ENCODE measurements at regions not wholly inside any gene's neighbourhood (a gene's known extent, or its start where the extent isn't known, plus 50 kb on each side); places are given as distances from the start of the nearest gene placed in this dataset.

DNA sequence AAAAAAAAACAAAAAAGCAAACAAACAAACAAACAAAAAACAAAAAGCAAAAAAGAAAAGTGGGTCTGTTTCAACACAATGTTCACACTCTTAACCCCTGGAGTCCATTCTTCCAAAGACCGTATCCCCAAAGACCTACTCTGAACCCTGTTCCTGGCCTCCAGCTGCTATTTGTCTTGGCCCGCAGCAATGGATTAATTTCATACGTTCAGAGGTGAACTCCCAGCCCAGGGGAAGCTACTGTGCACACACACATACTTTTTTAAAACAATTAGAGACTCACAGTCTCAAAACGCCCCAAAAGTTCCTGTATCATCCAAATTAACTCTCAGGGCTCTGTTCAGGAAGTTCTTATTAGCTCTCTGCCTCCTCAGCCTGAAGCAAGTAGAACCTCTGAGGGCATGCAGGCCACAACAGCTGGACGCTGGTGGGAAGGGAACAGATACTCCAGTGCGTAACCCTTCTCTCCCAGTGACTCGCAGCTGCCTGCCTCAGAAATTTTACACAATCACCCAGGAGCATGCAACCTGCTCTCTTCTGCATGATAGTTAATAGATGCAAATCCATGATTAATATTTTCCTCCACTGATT, 395.4 kb downstream of the RRAGC start:
- peak in 1 of 3 donors; percentile 31 for DNase-seq

DNA sequence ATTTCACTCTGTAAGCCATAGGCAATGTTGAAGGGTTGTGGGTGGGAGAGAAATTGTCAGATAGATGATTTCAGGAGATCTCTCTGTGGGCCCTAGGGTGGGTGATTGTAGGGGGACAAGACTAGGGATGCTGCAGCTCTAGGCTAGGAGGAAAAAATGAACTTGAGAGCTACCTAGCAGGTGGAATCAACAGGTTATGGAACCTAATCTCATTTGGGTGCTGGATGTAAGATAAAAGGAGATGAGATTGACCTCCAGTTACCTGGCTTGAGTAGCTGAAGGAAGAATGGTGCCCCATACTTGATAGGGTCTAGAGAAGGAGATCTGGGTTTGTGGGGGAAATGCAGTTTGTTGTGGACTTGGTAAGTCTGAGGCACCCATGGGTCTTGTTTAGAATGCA, 396.5 kb downstream of the RRAGC start:
- no peak for DNase-seq

GRCh38 chr1:38456531-38456876, 403.1 kb downstream of the RRAGC start:
- no peak for DNase-seq

DNA sequence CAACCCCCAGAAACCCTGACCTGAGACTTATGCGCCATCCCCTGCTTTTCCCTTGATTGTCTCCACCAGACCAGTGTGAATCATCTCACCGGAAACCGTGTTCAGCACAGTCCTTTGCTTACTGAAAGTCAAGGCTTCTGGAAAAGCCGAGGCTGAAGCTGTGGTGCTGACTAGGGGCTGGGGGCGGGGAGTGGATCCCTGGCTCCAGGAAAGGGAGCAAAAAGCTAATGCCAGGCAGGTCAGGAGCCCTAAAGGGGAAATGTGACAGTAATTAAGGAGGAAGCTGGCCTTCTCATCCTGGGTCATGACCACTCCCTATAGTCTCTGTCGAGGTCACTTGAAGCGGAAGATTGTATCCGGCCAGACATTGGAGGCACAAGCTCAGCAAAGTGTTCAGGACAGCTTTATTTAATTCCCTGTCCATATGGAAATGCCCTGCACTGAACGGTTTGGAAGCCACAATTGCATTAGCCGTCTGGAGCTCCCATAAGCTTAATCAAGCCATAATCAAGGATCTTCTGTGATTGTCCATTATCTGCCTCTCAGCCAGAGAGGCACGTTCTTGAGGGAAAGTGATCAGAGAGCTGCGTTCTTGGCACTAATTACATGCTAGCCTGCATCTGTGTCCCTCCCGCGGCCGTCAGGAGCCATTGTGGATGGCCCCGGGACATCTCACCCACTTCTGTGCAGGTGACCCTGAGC, 403.6 kb downstream of the RRAGC start:
- DNase-seq, result no peak

- peak in 1 of 3 donors; percentile 47 for DNase-seq
Measured at GRCh38 chr1:38454749-38455441, 404.7 kb downstream of the RRAGC start.

DNA sequence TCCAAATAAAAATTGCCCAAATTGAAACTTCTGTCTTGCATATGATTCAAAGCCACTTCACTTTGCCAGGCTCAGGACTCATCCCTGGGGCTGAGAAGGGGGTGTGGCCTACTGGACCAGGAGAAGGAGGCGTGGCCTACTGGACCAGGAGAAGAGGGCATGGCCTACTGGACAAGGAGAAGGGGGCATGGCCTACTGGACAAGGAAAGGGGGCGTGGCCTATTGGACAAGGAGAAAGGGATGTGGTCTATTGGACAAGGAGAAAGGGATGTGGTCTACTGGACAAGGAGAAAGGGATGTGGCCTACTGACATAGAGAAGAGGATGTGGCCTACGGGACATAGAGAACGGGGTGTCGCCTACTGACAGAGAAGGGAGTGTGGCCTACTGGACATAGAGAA, 405.3 kb downstream of the RRAGC start:
- no peak for DNase-seq

DNA sequence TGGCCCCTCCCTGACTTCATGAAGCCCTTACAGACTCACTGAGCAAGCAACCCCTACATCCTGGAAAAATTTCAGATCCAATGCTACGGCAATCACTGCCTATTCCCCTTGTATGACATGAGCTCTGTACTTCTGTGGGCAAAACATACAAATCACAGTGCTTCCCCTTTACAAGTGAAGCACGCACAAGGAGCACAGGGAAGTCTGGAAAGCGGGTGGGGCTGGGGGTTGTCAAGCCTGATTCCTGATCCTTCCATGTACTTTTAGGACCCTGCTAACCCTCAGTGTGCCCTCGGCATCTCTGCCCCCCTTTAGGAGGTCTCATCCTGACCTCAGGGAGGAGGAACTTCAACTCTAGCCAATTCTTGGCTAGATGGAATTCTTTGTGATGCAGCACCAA, 405.7 kb upstream of the POU3F1 start:
- DNase-seq, result no peak

- DNase-seq, result peak in 2 of 3 donors; percentile 42 to 76
Measured at GRCh38 chr1:38451541-38451993, 405.0 kb upstream of the POU3F1 start.

DNA sequence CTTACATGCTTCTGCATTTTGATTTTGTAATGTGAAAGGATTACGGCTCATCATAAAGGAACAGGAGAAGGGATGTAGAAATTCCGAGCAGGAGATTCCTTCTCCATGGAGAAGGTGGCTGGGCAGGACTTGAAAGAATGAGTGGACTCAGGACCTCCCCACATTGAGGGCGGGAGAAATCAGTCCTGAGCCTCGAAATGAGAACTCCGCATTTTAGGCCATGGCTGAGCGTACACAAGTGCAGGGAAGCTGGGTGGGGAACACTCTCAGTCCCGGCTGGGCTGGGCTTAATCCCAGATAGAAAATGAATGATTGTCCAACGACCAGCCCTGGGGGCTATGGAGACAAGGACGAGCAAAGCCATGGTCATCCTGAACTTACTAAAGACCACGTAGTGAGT, 402.3 kb upstream of the POU3F1 start:
- DNase-seq, result no peak

GRCh38 chr1:38446936-38447335, 400.3 kb upstream of the POU3F1 start:
- no peak for DNase-seq

DNA sequence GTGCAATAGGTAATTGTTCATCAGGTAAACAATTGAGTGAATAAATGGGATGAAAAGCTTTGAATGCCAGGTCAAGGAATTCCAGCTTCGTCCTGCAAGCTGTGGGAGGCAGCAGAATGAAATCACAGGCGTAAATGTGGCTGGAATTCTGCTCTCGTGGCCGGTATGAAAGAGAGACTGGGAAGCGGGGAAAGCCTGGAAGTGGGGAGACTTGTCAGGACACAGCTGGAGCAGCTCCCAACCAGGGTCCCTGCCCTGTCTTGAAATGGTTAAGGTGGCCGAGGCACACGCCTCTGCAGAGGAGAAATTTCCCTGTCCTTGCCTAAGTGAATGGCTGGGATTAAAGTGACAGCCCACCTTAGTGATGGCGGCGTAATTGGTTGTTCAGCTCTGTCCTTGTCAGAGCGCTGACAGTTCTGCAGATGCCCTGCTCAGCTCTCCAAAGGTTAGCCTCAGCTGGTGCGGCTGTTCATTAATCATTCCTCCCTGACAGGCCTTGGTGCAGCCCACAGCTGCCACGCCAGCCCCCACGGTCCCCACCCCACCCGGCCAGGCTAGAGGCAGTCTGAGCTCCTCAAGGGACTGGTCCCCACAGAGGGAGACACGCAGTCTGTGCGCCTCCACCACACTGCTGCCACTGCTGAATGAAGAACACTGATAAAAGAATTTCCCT, 398.3 kb upstream of the POU3F1 start:
- no peak for DNase-seq

GRCh38 chr1:38444311-38444710, 397.7 kb upstream of the POU3F1 start:
- peak; percentile 20 to 83 (median 40) for DNase-seq

GRCh38 chr1:38440402-38440801, 393.8 kb upstream of the POU3F1 start:
- no peak for DNase-seq

- no peak for DNase-seq
Measured at GRCh38 chr1:38436749-38437148, 390.2 kb upstream of the POU3F1 start.

DNA sequence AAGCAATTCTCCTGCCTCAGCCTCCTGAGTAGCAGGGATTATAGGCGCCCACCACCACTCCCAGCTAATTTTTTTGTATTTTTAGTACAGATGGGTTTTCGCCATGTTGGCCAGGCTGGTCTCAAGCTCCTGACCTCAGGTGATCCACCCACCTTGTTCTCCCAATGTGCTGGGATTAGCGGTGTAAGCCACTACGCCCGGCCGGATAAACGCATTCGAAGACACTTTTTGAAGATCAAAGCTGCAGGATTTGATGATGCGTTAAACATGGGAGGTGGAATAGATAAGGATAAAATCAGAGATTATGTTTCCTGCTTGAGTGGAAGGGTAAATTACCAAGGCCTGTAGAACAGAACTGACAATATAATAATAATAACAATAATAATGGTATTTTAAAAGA, 389.4 kb upstream of the POU3F1 start:
- no peak for DNase-seq

GRCh38 chr1:38433084-38433722, 386.6 kb upstream of the POU3F1 start:
- DNase-seq, result no peak

- no peak for DNase-seq
Measured at GRCh38 chr1:38431535-38432376, 385.2 kb upstream of the POU3F1 start.

DNA sequence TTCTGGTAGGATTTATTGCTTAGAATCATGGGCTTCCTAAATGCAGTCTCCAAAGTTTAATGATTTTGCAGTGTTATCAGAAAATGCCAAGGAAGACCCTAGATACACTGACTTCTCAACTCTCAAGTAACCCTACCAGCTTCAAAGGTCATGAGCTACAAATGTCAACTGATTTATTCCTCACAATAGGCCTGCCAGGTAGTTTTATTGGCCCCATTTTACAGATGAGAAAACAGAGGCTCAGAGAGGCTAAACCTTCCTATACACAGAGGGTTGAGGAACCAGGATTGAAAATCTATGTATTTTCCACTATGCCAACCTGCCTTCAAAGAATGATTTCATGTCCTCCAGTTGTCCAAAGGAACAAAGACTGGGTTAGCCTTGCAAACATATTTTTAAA, 384.4 kb upstream of the POU3F1 start:
- no peak for DNase-seq

DNA sequence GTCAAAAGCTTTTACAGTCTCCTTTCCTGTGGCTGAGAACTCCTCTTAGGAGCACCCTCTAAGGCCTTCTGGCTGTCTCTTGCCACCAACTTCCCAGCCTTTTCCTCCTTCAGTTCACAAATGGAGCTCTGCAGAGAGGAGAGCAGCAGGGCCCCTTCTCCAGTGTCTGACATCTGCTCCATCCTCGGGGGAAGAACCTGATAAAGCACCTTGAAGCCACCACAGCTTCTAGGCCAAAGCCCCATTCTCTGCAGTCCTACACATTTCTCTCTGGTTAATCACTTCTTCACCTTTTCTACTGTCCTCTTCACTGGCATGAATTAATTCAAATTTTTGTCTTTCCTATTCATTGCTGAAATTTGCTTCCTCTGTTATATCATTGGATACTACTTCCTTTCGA, 378.1 kb upstream of the POU3F1 start:
- no peak for DNase-seq

DNA sequence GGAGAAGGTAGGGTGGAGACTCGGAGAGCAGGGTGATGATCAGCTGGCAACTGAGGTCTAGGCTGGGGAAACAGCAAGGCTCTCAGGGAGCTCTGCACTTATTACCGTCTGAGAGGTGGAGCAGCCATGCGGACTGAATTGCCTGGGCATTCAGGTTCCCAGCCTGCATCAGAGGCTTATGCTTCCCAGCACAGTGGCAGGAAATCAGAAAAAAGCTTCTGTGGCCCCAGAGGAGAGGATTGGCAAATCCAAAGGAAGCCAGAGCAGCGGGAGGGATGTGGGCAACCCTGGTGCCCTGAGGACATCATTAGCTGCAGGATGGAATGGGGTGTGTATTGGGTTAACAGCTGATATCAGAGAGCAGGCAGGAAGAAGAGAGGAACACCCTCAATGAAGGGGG, 374.1 kb upstream of the POU3F1 start:
- DNase-seq, result no peak

All from muscle of back (tissue), 3 donors.